ENCODE measurements at regions not wholly inside any gene's neighbourhood (a gene's known extent, or its start where the extent isn't known, plus 50 kb on each side); places are given as distances from the start of the nearest gene placed in this dataset.

DNA sequence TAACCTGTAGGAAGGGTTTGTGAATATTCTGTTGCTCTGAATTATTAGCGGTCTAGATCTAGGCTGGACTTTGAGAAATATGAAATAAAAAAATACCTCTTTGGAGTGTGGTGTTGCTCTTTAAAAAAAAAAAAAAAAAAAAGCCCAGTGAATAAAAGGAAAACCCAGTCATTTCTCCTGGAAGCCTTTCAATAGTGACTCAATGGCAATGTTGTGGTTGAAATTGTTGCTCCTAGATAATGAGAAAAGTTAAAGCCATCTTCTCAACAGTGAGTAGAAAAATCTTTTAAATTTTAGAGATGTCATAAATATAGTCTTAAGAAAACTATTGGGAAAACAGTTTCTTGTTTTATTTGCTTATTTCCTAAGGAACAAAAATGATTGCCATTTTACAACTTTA, 135.3 kb downstream of the RFC3 start:
- no peak for DNase-seq

DNA sequence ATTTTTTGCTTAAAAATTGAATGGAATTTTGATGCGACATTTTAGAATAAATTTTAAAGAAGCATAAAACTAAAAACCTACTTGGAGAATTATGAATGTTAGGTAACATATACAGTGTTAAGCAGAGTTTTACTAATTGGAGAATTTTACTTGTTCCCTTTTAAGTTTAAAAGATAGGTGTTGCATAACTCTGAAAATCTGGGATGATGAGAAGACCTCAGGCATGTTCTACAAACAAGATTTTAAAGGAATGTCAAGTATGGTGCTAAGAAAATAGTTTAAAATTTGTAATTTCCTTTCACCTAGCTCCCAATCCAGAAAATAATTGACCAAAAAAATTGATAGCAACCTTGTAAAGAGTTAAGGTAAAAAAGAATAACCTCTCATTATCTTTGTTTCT, 135.8 kb downstream of the RFC3 start:
- no peak for DNase-seq

DNA sequence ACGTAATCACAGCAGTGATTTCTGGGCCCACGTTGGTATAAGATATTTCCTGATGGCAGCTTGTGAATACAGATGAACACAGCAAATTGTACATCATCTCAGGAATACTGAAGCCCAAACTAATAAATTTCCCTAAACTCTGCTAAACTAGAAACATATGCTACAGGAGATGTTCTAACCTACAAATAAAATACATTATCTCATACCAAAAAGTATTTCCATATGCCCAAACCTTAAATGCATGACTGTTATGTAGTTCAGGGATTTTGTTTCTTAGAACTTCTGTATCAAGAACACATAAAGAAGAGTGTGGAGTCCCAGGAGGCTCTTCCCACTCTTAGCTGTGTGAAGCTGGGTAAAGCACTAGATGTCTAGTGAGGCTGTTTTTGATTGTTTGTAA, 138.4 kb downstream of the RFC3 start:
- no peak for DNase-seq

DNA sequence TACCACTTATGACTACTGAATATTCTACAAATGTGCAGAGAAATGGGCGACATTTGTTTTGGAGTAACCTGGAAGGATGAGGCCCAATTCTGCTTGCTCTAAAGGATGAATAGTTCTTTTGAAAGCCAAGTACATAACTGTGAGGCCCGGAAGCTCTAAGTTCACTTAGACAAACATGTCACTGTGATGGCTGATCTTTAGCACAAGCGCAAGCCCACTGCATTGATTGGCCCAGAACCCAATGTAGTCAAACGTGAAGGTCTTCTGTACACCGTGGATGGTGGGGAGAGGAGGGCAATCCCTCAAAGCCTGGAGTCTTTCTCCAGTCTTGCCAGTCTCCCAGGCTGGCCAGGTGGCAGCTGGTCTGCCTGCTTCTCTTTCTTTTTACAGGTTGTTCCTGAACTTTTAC, 139.6 kb downstream of the RFC3 start:
- DNase-seq, result no peak

DNA sequence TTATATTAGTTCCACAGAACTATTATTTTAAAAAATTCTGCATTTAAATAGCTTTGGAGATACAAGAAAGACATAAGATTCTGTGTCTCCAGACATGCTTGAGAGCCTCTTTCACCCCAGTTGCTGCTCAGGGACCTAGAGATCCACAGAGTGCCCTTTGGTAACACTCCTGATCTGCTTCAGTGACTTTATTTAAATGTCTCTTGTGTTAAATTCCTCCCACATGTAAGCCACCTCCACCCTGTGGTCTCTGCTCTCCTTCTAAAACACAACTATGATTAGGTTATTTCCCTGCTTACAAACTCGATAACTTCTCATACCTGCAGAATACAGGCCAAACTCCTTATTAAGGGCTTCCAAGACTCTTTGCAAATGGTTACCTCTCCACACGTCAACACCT, 141.0 kb downstream of the RFC3 start:
- no peak for DNase-seq

DNA sequence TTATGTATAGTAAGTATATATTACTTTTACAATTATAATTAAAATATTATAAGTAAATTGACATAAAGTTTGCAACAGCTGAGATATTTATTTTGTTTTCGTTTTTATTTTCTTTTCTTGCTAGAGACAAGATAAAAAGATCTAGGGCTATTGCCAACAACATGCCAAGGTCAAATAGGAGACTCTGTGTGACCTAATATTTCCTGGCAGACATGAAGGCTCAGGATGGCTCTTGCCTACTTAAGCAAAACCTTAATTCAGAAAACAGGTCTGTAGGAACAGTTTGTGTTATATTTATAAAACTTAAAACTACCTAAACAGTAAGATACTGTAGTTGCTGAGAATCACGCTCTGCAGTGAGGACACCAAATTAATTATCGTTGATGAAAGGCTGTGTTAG, 145.2 kb downstream of the RFC3 start:
- no peak for DNase-seq

DNA sequence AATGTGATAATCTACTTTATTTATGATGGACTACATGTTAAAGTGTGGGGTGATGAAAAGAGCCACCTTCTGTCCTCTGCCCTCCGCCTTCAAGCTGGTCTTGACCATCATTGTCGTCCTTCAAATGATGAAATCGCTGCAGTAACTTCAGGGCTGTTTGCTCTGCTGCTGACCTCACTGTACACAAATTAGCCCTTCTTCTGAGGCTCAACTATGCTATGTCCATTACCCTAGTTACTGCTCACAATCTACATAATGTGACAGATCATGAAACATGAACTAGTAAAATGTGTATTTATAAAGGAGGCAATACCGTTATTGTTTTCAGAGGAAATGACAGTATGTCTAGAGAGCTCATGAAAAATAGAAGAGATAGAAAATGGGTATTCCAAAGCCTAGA, 145.9 kb downstream of the RFC3 start:
- DNase-seq, result no peak

DNA sequence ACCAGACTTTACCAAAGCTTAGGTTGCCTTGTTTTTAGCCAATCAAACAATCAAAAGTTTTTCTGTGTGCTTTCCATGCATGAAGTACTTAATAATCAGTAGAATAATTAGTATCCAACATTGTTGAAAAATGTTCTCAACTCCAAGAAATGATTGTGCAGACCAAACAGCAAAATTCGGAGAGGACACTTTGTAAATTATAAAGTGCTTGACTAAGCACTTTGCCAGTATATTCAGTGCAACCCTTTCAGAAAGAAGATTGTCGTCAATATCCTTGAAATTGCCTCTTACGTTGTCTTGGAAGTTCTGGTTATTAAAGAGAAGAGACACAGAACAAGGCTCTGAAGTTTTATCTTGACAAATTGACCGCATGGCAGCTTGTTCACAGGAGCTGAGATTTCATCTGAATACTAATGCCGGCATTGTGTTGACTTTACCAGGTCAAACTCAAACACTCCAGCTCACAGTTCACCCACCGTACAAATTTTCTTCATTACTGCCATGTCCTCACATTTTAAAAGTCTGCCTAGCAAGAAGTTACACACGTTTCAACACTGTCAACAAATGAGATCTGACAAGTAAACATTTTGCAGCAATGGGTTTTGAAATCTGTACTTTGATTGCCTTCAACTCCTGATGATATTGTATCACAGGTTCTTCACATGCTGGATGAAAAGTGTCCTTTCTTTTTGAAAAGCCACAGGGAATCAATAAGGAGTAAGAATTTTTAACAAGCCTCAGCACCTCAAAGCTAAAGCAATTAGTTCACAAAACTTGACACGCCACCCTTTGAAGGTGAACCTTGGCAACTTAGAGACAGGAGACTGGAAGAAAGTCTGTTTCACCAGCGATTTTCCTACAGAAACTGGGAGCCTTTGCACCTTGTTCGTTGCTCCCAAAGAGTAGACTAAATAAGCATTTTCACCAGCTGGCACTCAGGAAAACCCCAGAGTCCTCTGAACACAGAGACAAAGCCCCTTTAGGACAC, 150.9 kb downstream of the RFC3 start:
- no peak for DNase-seq

DNA sequence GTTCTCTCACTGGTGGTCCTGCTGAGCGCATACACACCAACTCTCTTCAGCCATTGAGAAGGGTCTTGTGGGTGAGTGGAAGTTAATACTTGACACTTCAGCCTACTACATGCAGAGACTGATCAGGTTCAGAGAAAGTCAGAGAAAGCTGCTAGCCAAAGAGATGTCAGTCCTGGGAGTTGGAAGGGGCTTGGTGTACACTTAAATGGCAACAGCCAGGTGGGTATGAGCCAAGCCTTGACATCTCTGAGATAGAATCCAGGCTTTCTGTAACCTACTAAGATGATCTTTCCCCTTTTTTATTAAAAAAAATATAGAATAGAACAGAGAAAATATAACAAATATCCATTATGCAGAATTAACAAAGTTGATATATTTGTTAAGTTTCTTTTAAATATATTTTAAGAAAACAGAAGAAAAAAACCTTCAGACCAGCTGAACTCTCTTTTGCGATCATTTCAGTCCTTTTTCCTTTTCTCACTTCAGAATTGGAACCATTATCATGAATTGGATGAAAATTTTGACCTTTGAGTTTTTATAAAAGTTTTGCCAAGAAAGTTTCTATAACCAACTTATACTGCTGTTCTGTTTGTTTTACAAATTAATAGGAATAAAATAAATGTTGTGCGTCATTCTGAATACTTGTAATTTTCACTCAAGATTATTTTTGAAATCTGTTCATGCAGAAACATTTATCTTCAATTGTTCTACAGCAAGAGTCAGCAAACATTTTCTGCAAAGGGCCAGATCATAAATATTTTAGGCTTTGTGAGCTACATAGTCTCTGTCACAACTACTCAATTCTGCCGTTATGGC, 153.0 kb downstream of the RFC3 start:
- DNase-seq, result no peak

DNA sequence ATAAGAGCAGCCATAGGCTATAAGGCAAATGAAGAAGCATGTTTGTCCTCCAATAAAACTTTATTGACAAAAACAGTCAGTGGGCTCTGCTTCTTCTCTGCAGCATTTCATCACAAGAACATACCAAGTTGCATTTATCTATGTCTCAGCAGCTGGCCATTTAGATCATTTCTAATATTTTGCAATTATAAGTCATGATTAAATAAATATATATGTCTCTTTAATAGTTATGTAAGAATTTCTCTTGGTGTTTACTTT, 153.5 kb downstream of the RFC3 start:
- no peak for DNase-seq

DNA sequence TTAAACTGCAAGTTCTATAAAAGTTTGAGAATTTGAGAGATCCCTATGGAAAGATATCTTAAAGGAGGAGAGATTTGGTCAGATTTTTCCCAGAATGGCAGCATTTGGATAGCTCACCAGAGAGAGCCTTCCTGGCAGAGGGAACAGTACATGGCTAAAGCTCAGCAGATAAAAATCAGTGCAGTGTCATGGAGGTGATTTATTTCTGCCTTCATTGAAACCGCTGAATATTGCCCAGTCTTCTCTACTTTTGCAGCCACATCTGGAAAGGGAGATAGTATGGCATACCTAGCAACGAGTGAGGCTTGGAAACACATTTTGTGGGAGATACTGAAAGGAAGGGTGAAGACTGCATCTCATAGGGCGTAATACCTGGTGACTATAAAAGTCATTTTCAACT, 155.2 kb downstream of the RFC3 start:
- no peak for DNase-seq

DNA sequence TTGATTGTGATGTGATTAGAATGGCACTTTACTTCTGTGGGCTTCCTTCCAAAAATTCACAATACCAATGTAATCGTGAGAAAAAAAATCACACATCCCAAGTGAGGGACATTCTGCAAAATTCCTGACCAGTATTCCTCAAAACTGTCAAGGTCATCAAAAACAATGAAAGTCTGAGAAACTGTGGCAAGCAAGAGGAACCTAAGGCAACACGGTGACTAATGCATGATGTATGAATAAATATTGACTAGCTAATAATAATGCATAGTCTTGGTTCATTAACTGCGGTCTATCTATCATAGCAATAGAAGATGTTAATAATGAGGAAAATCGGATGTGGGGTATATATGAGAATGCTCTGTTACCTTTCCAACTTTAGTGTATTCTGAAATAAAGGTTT, 159.0 kb downstream of the RFC3 start:
- no peak for DNase-seq

DNA sequence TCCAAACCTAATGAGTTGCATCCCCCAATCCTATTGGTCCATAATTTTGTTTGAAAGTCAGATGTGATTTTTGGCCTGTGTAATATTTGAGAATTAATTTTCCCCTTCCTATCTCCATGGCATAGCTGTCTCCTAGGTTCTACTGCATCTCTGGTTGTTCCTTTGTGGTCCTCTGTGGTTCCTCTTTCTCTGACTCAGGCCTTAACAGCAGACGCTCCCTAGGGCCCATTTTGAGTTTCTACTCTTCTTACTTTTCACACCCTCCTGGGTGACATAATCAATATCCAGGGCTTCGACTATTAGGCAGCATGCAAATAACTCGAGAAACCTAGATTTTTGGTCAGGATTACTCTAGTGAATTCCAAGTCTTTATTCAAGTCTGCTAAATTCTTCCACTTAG, 160.7 kb downstream of the RFC3 start:
- no peak for DNase-seq

DNA sequence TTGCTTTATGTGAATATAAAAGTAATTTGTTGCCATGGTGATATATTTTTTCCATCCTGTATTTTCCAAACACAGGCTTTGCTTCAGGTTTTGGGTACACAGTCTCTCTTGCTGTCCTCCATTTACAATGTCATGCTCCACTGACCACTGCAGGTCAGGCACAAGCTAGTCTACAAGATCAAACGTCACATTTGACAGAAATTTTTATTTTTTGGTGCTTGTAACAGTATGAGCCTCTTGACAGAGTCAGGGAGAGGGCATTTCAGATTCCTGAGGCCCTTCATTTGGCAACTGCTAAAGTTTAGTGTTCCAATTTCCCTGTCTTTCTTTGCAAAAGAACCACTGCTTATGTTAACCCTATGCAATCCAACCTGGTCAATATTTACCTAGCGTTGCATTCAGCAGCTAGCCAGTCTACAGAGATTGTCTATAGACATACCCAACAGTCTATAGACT, 175.0 kb downstream of the RFC3 start:
- DNase-seq, result peak; percentile 42

DNA sequence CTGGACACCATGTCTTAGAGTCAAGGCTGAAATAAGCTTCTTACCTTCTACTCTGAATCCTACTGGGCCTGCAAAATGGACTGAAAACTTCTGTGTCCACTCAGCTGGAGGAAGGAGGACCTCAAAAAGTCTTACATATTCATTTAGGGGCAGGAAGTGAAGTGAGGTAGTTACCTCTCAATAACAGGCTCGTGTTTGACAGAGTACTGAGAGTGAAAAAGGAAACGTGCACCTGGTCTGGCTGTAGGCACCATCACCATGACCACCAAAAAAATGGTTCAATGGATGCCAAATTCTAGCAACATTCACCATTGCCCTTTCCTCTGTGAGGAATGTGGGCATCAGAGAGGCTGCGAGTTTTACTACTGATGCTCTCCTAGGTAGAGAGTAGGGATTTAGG, 176.2 kb downstream of the RFC3 start:
- no peak for DNase-seq

DNA sequence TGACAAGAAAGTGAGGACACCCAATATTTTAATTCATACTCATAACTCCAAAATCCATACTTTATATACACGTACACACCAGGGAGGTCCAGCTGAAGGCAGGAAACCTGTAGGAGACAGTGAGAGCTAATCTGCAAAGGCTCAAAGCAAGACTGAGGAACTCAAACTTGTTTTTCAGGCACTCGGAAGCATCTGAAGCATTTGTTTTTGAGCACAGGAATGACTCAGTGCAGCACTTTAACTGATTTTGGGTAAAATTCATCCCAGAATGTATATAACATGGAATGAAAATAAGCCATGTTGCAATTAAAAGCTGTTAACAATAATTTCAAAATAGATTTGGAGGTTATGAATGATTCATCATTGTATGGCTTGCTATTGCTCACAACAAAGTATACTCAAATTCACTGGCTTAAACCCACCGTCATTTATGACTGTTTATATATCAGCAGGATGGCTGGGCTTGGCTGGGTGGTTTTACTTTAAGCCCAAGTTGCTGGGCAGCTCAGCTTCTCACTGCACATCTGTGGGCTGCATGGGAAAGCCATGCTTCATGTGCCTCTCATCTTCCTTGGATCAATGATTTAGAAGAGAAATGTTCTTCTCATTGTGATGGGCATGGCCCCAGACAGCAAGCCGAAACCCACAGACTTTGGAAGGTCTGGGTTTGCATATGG, 177.0 kb downstream of the RFC3 start:
- no peak for DNase-seq

DNA sequence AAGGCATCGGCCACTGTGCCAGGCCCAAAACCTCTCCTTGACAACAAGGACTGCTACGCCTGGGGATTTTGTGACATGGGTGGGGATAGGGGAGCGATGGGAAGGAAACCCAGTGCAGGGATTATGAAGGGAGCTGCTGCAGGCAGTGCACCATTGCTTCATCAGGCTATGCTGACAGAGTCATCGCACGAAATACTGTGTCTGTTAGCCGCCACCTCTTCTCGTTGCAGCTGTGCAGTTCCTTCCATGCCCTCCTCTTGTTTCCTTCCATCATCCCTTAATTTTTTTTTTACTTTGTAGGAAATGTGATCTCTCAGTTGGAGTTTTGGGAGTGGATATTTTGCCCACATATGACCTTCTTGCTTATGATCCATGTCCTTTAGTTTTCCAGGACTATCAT, 178.7 kb downstream of the RFC3 start:
- no peak for DNase-seq

DNA sequence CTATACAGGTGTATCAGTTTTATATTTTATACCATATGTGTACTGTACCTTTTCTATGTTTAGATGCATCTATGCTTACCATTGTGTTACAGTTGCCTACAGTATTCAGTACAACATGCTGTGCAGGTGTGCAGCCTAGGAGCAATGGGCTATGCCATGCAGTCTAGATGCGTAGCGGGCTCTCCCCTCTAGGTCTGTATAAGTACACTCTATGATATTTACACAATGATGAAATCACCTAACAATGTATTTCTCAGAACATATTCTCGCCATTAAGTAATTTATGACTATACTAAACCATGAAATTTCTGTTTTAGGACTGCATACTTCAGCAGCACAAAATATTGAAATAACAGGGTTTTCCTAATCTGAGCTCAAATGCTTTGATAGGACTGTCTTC, 179.6 kb downstream of the RFC3 start:
- DNase-seq, result no peak

DNA sequence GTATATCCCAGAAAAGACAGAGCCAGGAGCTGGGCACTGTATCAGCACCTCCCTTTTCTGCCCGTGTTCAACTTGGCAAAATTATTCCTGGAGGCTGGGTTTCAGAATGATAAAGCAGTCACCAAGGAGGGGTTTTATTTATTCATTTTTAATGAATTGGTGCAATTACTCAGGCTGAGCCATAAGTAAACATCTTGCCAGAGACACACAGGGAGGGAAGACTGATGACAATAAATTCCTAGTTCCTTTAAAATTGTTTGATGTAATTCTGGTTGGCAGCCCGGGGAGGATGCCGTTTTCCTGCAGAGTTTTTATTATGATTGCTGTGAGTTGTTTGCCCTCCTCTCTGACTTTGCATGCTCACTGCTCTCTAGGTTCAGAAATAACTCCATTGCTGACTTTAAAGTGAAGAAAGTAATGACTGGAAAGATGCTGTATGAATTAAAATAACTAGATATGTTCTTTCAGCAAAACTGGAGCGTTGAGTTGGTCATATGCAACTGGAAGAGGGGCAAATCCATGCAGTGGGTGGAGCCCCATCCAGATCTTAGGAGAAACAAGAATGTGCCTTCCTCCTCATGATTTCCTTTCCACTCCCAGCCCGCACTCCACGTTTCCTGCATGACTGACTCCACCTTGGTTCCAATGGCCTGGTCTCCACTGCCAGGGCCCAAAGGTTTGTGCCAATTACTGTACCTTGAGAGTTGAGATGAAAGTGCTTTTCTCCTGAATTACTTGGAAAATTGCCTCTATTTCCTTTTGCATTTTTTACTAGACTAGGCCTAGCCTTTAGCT, 182.1 kb downstream of the RFC3 start:
- DNase-seq, result no peak

DNA sequence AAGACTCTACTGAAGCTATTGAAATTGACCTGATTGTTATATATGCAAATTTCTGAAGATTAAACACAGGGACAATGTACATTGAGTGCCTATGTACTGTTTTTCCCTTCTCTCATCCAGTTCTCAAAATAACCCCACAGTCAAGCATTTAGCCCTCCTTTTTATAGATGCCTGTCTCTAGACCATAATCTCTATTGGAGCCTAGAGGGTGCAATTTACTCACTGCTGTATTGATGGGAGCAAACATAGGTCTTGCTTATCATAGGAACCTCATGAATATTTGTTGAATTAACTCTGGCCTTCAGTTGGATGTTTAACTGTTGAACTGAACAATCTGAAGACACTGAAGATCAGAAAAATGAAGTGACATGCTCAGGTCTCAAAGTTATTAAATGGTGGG, 183.0 kb downstream of the RFC3 start:
- no peak for DNase-seq

DNA sequence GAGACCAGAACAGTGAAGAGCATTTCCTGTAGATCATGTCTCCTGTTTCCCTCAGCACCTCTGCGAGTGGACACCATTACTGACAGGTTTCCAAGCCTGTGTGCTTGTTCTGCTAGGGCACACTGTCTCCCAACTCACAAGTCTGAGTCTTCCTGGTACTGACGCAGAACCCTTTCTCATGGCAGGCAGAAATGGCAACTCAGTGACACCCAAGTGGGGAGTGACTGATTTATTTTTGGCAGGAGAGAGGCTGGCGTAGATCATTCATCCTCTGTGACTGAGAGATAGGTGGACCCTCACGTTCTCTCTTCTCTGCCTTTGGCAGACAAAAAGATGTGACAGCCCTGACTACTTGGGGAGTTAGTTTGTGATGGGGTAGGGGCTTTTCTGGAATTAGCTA, 183.4 kb downstream of the RFC3 start:
- DNase-seq, result no peak

DNA sequence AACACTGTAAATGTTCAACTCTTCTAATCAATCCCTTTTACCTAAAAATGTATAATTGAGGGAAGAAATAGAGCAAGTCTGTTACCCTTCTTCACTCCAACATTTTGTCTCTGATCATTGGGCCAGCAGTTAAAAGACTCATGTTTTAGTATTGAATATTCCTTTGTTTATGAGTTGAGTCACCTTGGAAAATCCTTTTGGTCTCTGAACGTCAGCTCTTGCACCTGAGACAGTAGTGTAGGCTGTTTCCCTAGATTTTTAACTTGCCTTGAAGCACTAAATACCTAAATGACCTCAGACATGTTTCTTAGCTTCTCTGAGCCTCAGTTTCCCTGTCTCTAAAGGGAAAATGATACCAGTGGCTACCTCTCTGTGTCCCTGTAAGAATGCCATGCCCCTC, 184.2 kb downstream of the RFC3 start:
- no peak for DNase-seq

DNA sequence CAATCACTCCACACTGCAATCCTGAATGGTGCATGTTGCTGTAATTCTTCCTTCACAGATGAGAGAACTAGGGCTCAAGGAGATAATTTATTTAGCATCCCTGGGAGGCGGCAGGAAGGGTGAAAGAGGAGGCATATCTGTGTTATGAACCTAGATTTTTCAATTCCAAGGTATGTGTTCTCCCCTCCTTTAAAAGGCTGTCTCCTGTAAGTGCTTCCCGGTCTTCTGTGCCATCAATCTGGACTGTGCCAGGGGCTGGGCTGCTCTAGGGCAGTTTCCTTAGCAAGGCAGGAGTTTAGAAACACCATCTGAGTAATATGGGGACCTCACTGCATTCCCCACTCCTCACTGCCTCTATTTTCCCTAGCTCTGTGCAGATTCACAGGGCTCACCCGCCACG, 185.0 kb downstream of the RFC3 start:
- DNase-seq, result no peak
